ENCODE measurements at regions not wholly inside any gene's neighbourhood (a gene's known extent, or its start where the extent isn't known, plus 50 kb on each side); places are given as distances from the start of the nearest gene placed in this dataset.

DNA sequence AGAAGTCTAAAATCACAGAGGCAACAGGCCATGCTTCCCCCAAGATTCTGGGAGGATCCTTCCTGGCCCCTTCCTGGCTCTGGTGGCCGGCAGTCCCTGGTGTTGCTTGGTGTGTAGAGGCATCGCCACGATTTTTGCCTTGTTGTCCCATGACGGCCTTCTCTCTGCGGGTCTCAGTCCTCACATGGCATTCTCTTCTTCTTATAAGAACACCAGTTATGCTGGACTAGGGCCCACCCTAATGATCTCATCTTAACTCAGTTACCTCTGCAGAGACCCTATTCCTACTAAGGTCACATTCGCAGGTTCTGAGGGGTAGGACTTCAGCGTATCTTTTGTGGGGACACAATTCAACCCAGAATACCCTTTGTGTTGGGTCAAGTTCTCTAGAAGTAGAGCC, 168.0 kb downstream of the LINC00237 start:
- no peak for DNase-seq (ENCODE audit: low read depth)

DNA sequence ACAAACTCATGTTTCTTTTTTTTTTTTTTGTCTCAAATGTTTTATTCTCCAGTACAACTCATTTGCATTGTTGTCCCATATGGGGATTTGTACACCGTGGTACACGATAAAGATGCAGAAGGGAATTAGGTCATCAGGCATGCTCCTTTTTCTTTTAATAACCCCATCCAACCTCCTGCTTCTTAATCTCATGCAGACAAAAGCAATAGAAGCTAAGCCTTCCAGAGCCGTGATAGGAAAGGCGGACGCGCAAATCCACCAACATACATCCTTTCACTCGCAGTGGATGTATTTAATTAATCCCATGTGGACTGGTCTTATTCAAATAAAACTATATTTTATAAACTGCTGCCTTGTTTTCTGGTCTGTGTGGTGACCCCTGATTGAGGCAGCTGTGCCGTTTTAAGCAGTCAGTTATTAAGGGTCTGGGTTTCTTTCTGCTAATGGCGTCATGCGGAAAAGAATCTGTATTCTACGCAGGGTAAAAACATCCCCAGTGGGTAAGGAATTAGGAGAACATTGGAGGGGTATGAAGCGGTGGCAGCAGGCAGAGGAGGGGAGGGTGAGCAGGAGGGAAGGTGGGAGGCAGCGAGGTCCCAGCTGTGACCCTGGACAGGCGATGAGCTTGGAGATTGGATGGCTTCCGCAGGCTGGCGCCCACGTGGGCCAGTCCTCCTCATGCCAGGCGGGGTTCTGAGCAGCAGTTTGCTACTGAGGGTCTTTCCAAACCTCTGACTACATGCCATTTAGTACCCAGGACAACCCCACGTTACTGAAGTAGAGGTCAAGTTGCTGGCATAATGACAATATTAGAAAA, 172.8 kb downstream of the LINC00237 start:
- DNase-seq (ENCODE audit: low read depth), result no peak

DNA sequence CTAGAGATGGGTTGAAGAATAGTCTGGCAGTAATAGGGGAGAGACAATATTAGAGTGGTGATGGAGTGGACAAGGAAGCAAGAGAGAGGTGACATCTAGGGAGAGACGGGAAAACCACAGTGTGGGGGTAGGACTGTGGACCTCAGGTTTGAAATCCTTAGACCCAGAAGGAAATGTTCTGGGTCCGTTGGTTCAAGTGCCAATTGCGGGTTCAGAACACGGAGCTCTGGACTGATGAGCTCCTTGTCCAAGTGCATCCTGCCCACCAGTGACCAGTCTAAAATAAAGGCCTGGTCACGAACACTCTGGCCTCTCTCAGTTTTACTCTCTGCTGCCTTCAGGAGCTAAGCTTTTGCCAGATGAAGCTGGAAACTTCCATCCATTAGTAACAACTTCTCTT, 174.0 kb downstream of the LINC00237 start:
- no peak for DNase-seq (ENCODE audit: low read depth)

DNA sequence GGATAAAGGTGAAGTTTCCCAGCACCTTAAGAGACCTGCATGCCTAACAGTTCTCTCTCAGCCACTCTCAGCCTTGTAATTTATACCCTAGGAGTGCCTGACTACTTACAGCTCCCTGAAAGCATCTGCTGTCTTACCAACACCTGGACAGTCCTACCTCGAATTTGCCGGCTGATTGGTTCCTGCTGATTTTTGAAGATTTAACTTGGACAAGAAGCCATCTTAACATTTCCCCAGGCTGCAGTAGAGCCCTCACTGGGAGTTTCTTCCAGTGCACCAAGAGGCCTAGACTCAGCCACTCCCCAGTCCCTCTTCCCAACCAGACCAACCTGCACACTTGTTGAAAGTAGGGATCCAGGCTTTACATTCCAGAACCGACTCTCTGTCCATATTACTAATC, 174.5 kb downstream of the LINC00237 start:
- no peak for DNase-seq (ENCODE audit: low read depth)

DNA sequence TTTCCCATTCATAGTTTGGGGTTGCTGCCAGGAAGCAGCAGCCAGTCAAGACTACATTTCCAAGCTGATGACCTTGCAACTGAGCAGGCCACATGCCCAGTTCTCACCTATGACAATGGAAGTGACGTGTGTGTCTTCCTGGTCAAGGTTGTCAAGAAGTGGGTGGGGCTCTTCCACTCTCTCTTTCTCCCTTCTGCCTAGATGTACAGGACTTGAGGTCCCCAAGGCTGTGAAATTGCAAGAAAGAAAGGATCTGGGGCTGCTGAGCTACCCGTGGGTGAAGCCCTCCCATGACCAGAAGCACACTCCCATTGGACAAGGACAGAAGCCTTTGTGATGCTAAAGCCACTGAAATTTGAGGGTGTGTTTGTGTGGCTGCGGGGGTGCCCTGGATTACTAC, 175.1 kb downstream of the LINC00237 start:
- no peak for DNase-seq (ENCODE audit: low read depth)

DNA sequence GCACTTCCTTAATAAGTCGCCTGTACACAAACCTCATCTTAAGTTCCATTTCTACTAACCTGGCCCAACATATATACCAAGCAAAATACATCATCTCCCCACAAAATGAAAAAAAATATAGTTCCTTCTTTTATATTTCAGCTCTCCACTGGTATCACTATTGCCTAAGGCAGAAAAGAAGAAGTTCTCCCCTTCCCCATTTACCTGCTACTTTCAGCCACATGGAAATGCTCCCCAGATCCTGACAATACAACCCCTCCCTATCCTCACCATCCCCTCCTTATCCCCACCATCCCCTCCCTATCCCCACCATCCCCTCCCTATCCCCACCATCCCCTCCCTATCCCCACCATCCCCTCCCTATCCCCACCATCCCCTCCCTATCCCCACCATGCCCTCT, 175.7 kb downstream of the LINC00237 start:
- no peak for DNase-seq (ENCODE audit: low read depth)

DNA sequence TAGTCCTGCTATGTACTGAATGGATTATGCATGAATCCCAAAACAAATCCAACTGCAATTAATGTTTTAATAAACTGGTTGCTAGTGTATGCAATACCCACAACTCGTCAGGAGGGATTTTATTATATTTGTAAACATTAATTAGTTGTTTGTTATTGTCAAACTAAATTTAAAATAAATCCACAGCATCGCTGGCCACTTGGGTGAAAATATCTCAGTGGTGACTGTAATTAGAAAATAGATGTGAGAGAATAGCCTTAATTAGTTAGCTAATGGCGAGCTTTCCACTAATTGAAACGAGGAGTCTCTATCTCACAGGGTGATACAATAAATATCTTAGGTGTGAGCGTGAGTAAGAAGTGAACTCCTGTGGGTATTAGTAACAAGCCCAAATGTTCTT, 176.8 kb downstream of the LINC00237 start:
- no peak for DNase-seq (ENCODE audit: low read depth)

DNA sequence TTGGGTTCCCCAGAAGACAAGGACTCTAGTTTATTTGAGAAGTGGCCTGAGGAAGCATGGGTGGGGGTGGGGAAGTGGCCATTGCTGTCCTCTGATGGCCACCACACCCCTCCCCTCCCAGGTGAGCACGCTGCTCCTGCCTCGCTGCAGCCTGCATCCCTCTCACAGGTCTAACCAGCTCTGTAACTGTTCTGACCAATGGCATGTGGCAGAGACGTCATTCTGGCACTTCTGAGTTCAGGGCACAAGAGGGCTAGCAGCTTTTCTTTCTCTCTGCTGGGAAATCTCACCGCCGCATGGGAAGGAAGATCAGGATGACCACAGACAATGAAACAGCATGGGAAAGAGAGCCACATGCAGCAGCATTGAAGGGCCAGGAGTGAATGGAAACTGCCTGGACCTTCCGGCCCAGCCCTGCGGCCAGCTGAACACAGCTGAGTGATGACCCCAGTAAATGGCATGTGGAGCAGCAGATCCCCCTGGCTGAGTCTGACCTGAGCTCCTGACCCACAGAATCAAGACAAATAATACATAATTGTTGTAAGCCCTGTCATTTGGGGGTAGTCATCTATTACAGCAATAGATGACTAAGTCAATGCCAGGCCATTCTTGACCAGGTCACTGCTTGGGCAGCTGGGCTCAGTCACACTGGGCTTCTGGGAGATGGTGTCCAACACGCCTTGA, 179.8 kb downstream of the LINC00237 start:
- DNase-seq (ENCODE audit: low read depth), result no peak

DNA sequence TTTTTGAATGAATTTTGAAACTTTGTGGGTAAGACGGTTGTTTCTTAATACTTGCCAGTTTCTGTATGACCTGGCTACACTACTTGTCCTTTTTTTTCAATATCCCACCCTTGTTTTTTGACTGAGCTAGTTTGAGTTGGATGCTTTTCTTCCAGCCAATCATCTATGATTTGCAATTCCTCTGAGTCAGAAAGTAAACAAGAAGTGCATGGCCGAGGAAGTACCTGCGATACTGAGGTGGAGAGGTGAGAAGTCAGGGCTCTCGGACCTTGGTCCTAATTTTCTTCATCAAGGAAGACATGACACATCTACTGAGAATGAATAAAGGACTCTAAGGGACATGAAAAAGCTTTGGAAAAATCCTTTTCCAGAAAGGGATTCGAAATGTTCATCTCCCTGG, 185.7 kb downstream of the LINC00237 start:
- DNase-seq (ENCODE audit: low read depth), result no peak

DNA sequence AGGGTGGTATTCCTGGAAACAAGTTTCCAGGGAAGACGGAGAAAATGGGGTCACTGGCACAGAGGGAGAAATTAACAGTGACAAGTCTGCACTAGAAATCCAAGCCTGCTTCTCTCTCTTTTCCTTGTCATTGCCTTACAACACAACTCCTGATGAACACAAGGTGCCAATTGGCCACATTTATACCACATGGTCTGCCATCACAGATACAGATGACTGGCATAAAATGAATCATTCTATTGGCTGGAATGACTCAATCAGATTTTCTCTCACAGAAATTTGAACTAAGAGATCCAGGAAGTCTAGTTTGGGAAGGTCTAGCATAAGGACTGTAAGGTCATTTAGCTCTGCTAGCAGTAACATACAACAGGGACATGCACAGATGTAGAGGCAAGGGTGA, 190.3 kb downstream of the LINC00237 start:
- DNase-seq (ENCODE audit: low read depth), result no peak

DNA sequence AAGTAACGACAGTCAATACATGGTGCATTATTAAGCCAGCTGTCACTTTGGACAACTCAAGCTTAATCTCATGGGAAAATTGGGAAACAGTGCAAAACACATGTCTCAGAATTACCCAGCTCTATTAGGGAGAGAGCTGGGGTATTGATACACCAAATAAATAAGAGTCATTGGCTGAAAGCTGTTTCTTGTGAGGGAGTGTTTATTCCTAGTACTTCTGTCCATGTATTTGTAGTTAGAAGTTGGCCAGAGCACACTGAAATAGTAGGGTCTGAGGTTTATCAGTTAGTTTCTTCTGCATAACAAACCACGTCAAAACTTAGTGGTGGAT, 192.0 kb upstream of the RALGAPA2 start:
- no peak for DNase-seq (ENCODE audit: low read depth)

DNA sequence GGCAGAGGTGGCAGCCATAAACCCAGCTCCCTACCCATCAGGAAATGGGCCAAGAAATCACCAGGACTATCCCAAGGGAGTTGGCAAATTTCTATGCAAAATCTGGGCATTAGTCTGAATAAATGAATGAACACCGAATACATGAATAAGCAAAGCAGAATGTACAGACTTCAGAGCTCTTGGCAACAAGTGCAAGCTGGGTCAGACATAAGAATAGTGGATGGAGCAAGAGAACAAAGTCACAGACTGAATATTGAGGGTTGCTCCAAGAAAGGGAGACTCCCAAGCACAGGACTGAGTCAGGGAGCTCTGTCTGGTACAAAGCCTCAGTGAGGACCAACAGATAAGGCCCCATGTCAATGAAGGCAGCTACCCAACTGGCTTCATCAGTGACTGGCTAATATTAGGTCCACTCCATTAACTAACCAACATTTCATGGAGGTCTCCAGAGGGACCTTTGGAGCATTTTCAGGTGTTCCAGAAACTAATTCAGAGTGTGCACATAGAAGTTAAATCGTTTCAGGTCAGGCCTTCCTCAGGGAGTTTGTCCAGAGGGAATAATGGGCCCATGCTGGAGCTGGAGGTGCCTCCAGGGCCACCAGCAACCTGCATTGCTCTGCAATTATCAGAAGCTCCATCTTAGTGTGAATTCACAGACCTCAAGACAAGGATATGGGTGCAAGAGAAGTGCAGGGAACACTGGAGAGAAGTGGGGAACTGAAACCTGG, 191.5 kb upstream of the RALGAPA2 start:
- no peak for DNase-seq (ENCODE audit: low read depth)

DNA sequence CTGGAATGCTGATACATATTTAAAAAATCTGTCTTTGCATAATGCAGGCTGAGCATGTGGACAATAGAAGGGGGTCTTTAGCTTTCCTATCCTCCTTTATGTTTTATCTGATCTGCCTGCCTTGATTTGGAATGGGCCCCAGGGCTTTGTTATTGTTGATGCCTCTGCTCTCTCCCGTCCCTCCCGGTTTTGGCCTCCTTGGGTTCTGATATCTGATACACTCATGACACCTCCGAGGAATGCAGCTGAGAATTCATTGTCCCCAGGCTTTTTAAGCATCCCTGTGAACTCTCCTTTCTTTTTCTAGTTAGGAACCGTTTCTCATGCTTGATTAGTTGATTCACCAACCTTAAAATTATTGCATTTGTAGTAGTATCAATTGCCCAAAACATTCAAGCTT, 185.5 kb upstream of the RALGAPA2 start:
- no peak for DNase-seq (ENCODE audit: low read depth)

DNA sequence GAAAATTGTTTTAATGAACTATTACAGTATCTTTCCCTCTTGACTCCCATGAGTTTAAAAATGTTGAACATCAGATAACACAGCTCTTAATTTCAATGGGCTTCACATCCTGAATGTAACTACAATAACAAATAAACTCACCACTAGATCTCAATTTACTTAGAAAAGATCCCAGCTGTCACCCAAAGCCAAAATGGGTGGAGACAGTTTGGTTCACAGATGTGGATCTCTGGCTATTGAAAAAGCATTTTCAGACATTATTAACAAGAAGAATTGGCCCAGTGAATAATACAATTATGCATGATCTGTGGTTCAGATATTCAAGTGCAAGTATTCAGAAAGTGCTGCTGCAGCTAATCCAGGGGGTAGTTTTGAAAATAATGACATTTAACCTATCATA, 184.7 kb upstream of the RALGAPA2 start:
- DNase-seq (ENCODE audit: low read depth), result no peak

DNA sequence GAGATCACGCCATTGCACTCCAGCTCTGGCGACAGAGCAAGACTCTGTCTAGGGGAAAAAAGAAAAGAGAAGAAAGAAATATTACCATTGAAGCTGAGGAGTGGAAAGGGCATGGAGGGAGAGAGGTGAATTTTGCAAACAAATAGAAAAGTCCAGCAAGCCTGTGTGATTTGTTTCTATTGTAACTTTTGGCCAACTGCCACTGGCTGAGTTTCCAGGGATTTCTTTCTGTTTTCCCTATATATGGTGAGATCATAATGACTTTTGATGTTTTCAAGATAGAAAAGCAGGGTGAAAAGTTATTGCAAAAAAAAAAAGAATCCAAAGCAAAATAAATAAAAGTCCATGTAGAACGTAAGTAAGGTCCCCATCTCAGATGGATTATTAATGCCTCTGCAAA, 184.2 kb upstream of the RALGAPA2 start:
- no peak for DNase-seq (ENCODE audit: low read depth)

DNA sequence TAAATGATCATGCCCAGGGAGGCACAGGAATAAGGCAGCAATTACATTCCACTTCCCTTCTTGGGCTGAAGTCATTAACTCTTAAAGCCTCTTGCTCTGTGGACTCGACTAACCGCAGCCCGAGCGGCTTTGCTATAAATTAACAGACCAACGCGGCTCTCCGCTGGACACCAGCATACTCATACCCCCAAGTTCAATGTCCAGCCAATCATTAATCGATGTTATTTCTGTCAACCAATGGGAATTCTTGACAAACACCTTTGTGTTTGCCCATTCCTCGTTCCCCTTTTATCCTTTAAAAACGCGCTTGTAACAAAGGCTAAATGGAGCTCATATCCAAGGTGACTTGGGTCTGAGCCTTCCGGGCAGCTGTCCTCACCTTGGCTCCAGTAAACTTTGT, 183.1 kb upstream of the RALGAPA2 start:
- DNase-seq (ENCODE audit: low read depth), result no peak

DNA sequence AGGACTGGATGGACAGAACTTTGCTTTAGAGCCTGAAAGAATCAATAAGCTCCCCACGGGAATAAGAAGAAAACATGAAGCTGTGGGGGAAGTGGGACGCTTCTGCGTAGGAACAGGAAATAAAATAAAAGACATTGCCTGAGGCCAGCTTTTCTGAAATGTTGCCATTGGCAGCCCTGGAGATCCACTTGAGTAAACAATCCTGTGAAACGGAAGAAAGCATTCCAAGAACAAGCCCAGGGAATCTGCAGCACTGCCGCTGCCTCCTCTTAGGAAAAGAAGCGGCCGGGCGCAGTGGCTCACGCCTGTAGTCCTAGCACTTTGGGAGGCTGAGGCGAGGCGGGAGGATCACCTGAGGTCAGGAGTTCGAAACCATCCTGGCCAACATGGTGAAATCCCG, 182.3 kb upstream of the RALGAPA2 start:
- no peak for DNase-seq (ENCODE audit: low read depth)

DNA sequence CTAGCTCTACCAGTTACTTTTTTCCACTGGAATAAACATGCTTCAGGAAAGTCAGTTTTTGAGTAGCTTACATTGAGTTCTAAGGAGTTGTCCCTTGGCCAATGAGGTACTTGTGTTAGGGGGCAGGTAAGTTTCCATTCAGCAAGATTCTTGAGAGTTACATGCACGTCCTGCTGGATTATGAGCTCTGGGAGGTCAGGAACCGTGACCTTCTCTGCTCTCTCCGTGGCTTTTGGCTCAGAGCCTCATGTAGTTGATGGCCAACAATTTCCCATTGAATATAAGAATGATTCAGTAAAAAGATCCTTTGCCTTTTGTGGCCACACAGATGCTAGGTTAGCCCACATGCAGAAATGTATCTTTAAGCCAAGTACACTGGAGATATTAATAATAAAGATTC, 181.8 kb upstream of the RALGAPA2 start:
- no peak for DNase-seq (ENCODE audit: low read depth)

DNA sequence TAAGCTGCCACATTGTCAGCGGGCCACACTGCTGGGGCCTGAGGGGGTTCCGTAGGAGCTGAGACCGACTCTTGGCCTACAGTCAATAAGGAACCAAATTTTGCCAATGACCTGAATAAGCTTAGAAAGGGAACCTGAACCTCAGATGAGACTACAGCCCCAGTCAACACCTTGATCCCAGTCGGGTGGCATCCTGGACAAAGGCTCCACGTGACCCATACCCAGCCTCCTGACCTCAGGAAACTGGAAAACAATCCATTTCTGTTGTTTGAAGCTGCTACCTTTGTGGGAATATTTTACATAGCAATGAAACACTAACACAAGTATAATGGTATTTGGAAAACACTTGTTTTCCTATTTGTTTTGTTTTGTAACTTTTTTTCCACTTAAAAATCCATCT, 179.9 kb upstream of the RALGAPA2 start:
- DNase-seq (ENCODE audit: low read depth), result no peak

DNA sequence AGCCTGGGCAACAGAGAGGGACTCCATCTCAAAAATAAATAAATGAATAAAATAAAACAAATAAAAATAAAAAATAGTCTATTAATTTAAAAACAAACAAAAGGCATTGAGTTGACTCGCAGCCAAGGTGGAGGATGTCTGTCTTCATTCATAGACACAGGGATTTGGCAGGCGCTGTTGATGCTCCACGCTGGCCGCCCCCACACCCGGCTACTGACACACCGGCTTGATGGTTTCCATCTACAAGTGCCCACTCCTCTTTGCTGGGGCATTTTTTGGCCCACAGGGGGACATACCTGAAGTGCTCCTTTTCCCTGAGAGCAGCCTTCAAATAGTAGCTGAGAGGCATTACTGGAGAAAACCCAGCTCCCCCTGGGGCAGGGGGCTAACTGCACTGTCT, 178.3 kb upstream of the RALGAPA2 start:
- no peak for DNase-seq (ENCODE audit: low read depth)

DNA sequence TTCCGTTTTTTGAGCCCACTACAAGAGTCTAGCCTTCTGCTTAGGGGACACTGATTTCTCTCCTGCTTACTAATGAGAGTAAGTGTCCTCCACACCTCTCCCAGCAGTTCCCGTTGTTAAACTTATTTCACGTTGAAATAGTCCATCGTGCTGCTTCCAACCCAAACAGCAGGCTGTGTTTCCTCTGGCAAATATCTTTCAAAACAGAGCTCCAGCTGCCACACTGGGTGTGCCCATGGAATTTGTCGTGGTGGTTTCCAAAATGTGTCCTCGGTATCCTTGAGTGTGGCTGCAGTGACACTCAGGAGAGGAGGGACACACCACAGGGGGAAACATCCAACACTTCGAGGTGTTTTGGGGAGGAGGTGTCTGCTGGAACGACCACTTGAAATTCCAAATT, 176.5 kb upstream of the RALGAPA2 start:
- no peak for DNase-seq (ENCODE audit: low read depth)

DNA sequence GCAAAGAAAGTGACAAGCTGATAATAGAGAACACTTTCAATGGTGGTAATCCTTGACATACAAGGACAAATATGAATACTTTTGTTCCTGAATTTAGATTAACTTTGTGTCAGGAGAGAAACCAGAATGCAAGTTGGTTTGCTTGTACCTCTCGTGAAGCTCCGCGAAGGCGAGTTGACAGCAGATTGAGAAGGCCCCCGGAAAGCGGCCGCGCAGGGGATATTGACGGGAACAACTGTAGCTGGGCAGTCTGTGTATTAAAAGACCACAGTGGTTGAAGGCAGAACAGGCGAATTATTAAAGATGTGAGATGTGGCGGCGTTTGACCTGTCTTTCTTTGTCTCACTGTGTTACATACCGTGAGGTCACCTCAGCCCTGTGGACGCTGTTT, 175.8 kb upstream of the RALGAPA2 start:
- DNase-seq (ENCODE audit: low read depth), result no peak
